K562 (cell line): ENCODE measurements at regions not wholly inside any gene's neighbourhood (a gene's known extent, or its start where the extent isn't known, plus 50 kb on each side); places are given as distances from the start of the nearest gene placed in this dataset.

Source experiments
- ATAC-seq: fragments of 200-7000 bp; cut with Tn5 transposase; 3 replicates; pipeline ENCODE4 v1.9.1; 2020; ENCODE audit warnings: moderate library complexity
- BruUV-seq: library from RNA; stranded (reverse); fragments of 400-500 nt; replicated peaks from 2 replicates; lab custom pipeline; 2021; lab: Mats Ljungman, UMichigan
- CTCF ChIA-PET: fragments of 300-600 bp; formaldehyde crosslinking; extraction: SDS; loops from one replicate; lab custom pipeline; 2021; ENCODE audit warnings: low intra/inter-chr PET ratio; lab: Yijun Ruan, JAX
- POLR2A ChIA-PET: fragments of 300-600, 350-650 bp; sonication (Branson Sonifier 250); formaldehyde crosslinking; extraction: SDS; loops from one replicate; lab custom pipeline; 2021; ENCODE audit warnings: antibody characterized with exemption, inconsistent platforms; lab: Yijun Ruan, JAX
- DNase-seq, 4 experiments: peaks; one replicate each; pipeline versions ENCODE4 v3.0.0 to v3.0.0-alpha.2; 2011 to 2018; ENCODE audit warnings: low spot score in 3 of 4, mixed read lengths in 3 of 4; ENCODE audit errors: extremely low read depth in 1 of 4
- FAIRE-seq: peaks from 2 replicates; lab custom pipeline; 2011; peaks lifted over from hg19 to GRCh38; lab: Jason Lieb, UNC
- H2AFZ ChIP-seq: 2 replicates; pipeline ENCODE4 v1.6.0; 2011; ENCODE audit warnings: low read depth, low read length, control low read depth, inconsistent platforms
- H3K27ac ChIP-seq: fragments of 200-600 bp; 3 replicates; pipeline ENCODE4 v1.8.0; 2011; ENCODE audit warnings: low read depth, mild to moderate bottlenecking, control low read depth, inconsistent platforms, low read length, moderate library complexity, mixed read lengths; ENCODE audit errors: extremely low read depth
- H3K27me3 ChIP-seq, 2 experiments: fragments of 300-600 bp in 1 of 2; 2 replicates in 1 of 2; 3 replicates in 1 of 2; pipeline versions ENCODE4 v1.6.0 to v1.8.0; 2011; ENCODE audit warnings: inconsistent platforms in 2 of 2, low read length in 2 of 2, mild to moderate bottlenecking in 1 of 2, mixed read lengths in 1 of 2, moderate library complexity in 1 of 2; ENCODE audit not compliant: control insufficient read depth in 2 of 2, insufficient read depth in 2 of 2
- H3K36me3 ChIP-seq: fragments of 300-600 bp; 3 replicates; pipeline ENCODE4 v1.8.0; 2011; ENCODE audit warnings: mild to moderate bottlenecking, low read length, inconsistent platforms; ENCODE audit not compliant: control insufficient read depth, insufficient read depth
- H3K4me1 ChIP-seq, 2 experiments: fragments of 200-600 bp in 1 of 2; replicated peaks in 1 of 2; 2 replicates in 1 of 2; 3 replicates in 1 of 2; pipeline versions ENCODE4 v1.5.1 to v1.8.0; 2011; ENCODE audit warnings: inconsistent platforms in 2 of 2, low read length in 2 of 2, mild to moderate bottlenecking in 1 of 2, mixed read lengths in 1 of 2, moderate library complexity in 1 of 2; ENCODE audit not compliant: control insufficient read depth in 2 of 2, insufficient read depth in 2 of 2
- H3K4me2 ChIP-seq: 2 replicates; pipeline ENCODE4 v1.6.1; 2011; ENCODE audit warnings: low read length, control low read depth, inconsistent platforms, mixed read lengths; ENCODE audit not compliant: insufficient read depth
- H3K4me3 ChIP-seq: fragments of 200-600 bp; sonication (generic), shearing (Covaris generic); 2 replicates; pipeline ENCODE4 v1.5.1; 2016; ENCODE audit warnings: control low read depth, inconsistent platforms
- H3K79me2 ChIP-seq: fragments of 200-600 bp; 3 replicates; pipeline ENCODE4 v1.8.0; 2011; ENCODE audit warnings: low read length, inconsistent platforms; ENCODE audit not compliant: control insufficient read depth, insufficient read depth
- H3K9ac ChIP-seq, 2 experiments: 2 replicates each; pipeline versions ENCODE4 v1.6.0 to v1.6.1; 2011; ENCODE audit warnings: low read depth in 2 of 2, low read length in 2 of 2, control low read depth in 1 of 2, inconsistent platforms in 1 of 2, mild to moderate bottlenecking in 1 of 2, mixed read lengths in 1 of 2; ENCODE audit not compliant: insufficient read depth in 1 of 2
- H3K9me1 ChIP-seq: one replicate; pipeline ENCODE4 v1.6.0; 2011; ENCODE audit warnings: inconsistent platforms, mild to moderate bottlenecking, low read length, moderate library complexity; ENCODE audit not compliant: control insufficient read depth, insufficient read depth
- H3K9me3 ChIP-seq: replicated peaks from 2 replicates; pipeline ENCODE4 v1.5.1; 2011; ENCODE audit warnings: low read depth, low read length, inconsistent platforms; ENCODE audit not compliant: control insufficient read depth, insufficient read depth
- H4K20me1 ChIP-seq: replicated peaks from 2 replicates; pipeline ENCODE4 v1.6.1; 2011; ENCODE audit warnings: low read length, inconsistent platforms, mixed read lengths; ENCODE audit not compliant: control insufficient read depth, insufficient read depth
- ATF3 ChIP-seq, 2 experiments: fragments of 450-650 bp in 1 of 2; sonication (generic) in 1 of 2; formaldehyde crosslinking in 1 of 2; IDR thresholded peaks in 1 of 2; conservative IDR thresholded peaks in 1 of 2; 2 replicates each; pipeline versions ENCODE4 v1.6.1 to v1.8.1; 2016 to 2023; ENCODE audit warnings: mild to moderate bottlenecking in 2 of 2, moderate library complexity in 2 of 2, inconsistent platforms in 1 of 2, missing genetic modification reagents in 1 of 2
- ATF7 ChIP-seq: fragments of 450-650 bp; IDR thresholded peaks from 2 replicates; pipeline ENCODE4 v1.7.1; 2014; ENCODE audit warnings: mild to moderate bottlenecking, moderate library complexity
- DLX4 ChIP-seq: fragments of 250-450 bp; sonication (Bioruptor Pico); IDR thresholded peaks from 2 replicates; pipeline ENCODE4 v1.6.1; 2021; ENCODE audit warnings: mild to moderate bottlenecking
- LEF1 ChIP-seq: fragments of 450-650 bp; IDR thresholded peaks from 2 replicates; pipeline ENCODE4 v1.6.1; 2016; ENCODE audit warnings: mild to moderate bottlenecking
- MAFK ChIP-seq: IDR thresholded peaks from 2 replicates; pipeline ENCODE4 v1.6.1; 2011; ENCODE audit warnings: low read length, improper control_type of control experiment
- PTBP1 ChIP-seq: fragments of 200-400 bp; formaldehyde crosslinking; IDR thresholded peaks from 2 replicates; pipeline ENCODE4 v1.6.1; 2017; ENCODE audit warnings: low read depth, low read length
- RBM14 ChIP-seq: fragments of 200-400 bp; formaldehyde crosslinking; IDR thresholded peaks from 2 replicates; pipeline ENCODE4 v1.6.1; 2018; ENCODE audit warnings: low read depth, mild to moderate bottlenecking, low read length, moderate library complexity, borderline replicate concordance; ENCODE audit not compliant: insufficient read depth
- SPI1 ChIP-seq: IDR thresholded peaks from 2 replicates; pipeline ENCODE4 v1.6.1; 2011; ENCODE audit warnings: low read depth, low read length, control low read depth, borderline replicate concordance
- TEAD4 ChIP-seq, 2 experiments: sonication (generic) in 1 of 2; formaldehyde crosslinking in 1 of 2; IDR thresholded peaks; 2 replicates each; pipeline versions ENCODE4 v1.6.1 to v1.8.0; 2012 to 2022; ENCODE audit warnings: borderline replicate concordance in 1 of 2, inconsistent platforms in 1 of 2, low read length in 1 of 2, mild to moderate bottlenecking in 1 of 2, missing genetic modification reagents in 1 of 2
- ZNF3 ChIP-seq: fragments of 250-450 bp; sonication (Bioruptor Pico); IDR thresholded peaks from 2 replicates; pipeline ENCODE4 v1.5.0; 2021; ENCODE audit warnings: mild to moderate bottlenecking, moderate library complexity
- ZNF512 ChIP-seq: IDR thresholded peaks from 2 replicates; pipeline ENCODE4 v1.6.1; 2016; ENCODE audit warnings: missing genetic modification characterization, missing compliant biosample characterization
- ZNF583 ChIP-seq: fragments of 250-450 bp; sonication (Bioruptor Pico); IDR thresholded peaks from 2 replicates; pipeline ENCODE4 v1.4.0; 2020
- ZNF766 ChIP-seq: fragments of 200-800 bp; sonication (Bioruptor generic); conservative IDR thresholded peaks from 2 replicates; pipeline ENCODE4 v1.6.1; 2016; ENCODE audit warnings: missing genetic modification characterization, missing compliant biosample characterization
- WGBS: fragments of 100-300 bp; shearing (Covaris generic); methylation state at CpG from one replicate; pipeline ENCODE4 v1.1.6; 2016; ENCODE audit warnings: low coverage, mixed read lengths; ENCODE audit not compliant: insufficient coverage; ENCODE audit errors: missing lambda C conversion rate; 5-methylcytosine and 5-hydroxymethylcytosine counted together
- in situ Hi-C: fragments of 300-500 bp; cut with MboI; formaldehyde crosslinking; loops from 4 replicates; pipeline ENCODE4 v1.15.0; 2018; ENCODE audit warnings: inconsistent platforms, mixed read lengths
- intact Hi-C: fragments of 100-400 bp; cut with micrococcal nuclease; formaldehyde crosslinking; loops from 2 replicates; pipeline ENCODE4 v1.14.2; 2022

- TF ChIP-seq ZNF766 (peak; percentile 71), LEF1 (peak; percentile 34; the same call in 1 of the 2 replicates), SPI1 (peak; percentile 55), RBM14 (no peak), ATF7 (0 out of 2 replicates have a peak, but pooled peaks have one; percentile 36), ZNF583 (CRISPR knock-in tag) (no peak), ZNF3 (CRISPR knock-in tag) (no peak), MAFK (0 out of 2 replicates have a peak, but pooled peaks have one; percentile 4), ZNF512 (tag) (no peak), TEAD4 (IDR thresholded peaks at IDR 0.05; ENCODE audit: low read length) (peak; percentile 39; the same call in 1 of the 2 replicates), TEAD4 (CRISPR knock-in tag; IDR thresholded peaks at IDR 0.05; ENCODE audit: borderline replicate concordance) (no peak)
These were observed 632.1 kb downstream of the DIAPH3 start (continued) for GRCh38 chr13:59531571-59532091.

GRCh38 chr13:59532405-59532804 lies 631.3 kb downstream of the DIAPH3 start:
- WGBS: 34% methylated on average over 2 of the region's 2 CpGs
- TF ChIP-seq PTBP1 (no peak), ATF3 (IDR thresholded peaks at IDR 0.05) (peak; percentile 35; the same call in 1 of the 2 replicates), ATF3 (CRISPR knock-in tag; conservative IDR thresholded peaks at IDR 0.05) (no peak), DLX4 (CRISPR knock-in tag) (no peak)
- Histone ChIP-seq H3K4me2 (no peak overlapping the region), H3K27me3 (no peaks in the 10 kb centered on the region), H3K27ac (peak overlapping the region; percentile 5; the same call in 1 of the 3 replicates), H3K36me3 (no peaks in the 10 kb centered on the region), H3K9me3 (no peaks in the 10 kb centered on the region), H3K9me1 (no peaks in the 10 kb centered on the region), H4K20me1 (no peaks in the 10 kb centered on the region), H3K79me2 (no peaks in the 10 kb centered on the region), H2AFZ (peak overlapping the region; percentile 85), H3K4me3 (no peak overlapping the region), H3K9ac (no peak overlapping the region; a peak in 1 of 4 replicates), H3K4me1 (peaks cover 0 to 10% of the 10 kb centered on the region in 2 experiments; a peak in 3 of 5 replicates)
- ChIA-PET CTCF (no interaction called here), POLR2A (interaction anchor here (1.2 kb wide), 1 partner anchor 10 kb away, joined by 5 read pairs; no protein-coding TSS in a partner anchor)
- ATAC-seq (no peak), DNase-seq (no peak), FAIRE-seq (no peak)
- BruUV-seq: no TSS peak
- in situ Hi-C loops (no loop called here), intact Hi-C loops (no loop called here)
